Esophagus squamous epithelium (tissue), 5 donors: ENCODE measurements at regions not wholly inside any gene's neighbourhood (a gene's known extent, or its start where the extent isn't known, plus 50 kb on each side); places are given as distances from the start of the nearest gene placed in this dataset.

Source experiments
- DNase-seq: peaks from one replicate; lab custom pipeline; 2025; lab: John Stamatoyannopoulos, UW
- H3K27ac ChIP-seq, 4 donors: fragments of 200-600 bp; sonication (generic); one replicate each; pipeline ENCODE4 v1.5.1; 2016 to 2019; ENCODE audit warnings: mild to moderate bottlenecking in 1 of 4
- H3K27me3 ChIP-seq, 4 donors: fragments of 200-600 bp; sonication (generic); 1 replicate in 3 of 4; 2 replicates in 1 of 4; pipeline versions ENCODE4 v1.5.1 to v1.6.0; 2017 to 2021; ENCODE audit warnings: antibody characterized with exemption in 1 of 4
- H3K36me3 ChIP-seq, 3 donors: fragments of 200-600 bp; sonication (generic); one replicate each; pipeline ENCODE4 v1.5.1; 2016 to 2019
- H3K4me1 ChIP-seq, 3 donors: fragments of 200-600 bp; sonication (generic); one replicate each; pipeline ENCODE4 v1.5.1; 2017 to 2019
- H3K4me3 ChIP-seq, 4 donors: fragments of 200-600 bp; sonication (generic); 1 replicate in 3 of 4; 2 replicates in 1 of 4; pipeline ENCODE4 v1.5.1; 2016 to 2019; ENCODE audit warnings: mild to moderate bottlenecking in 2 of 4, moderate library complexity in 1 of 4
- H3K9me3 ChIP-seq, 3 donors: fragments of 200-600 bp; sonication (generic); one replicate each; pipeline ENCODE4 v1.5.1; 2016 to 2019
- POLR2A ChIP-seq, 4 donors: fragments of 450-650 bp; IDR thresholded peaks; one replicate each; pipeline ENCODE4 v1.6.1; 2017; ENCODE audit warnings: antibody characterized with exemption in 4 of 4, mild to moderate bottlenecking in 4 of 4, moderate library complexity in 3 of 4
- WGBS, 2 donors: methylation state at CpG; one replicate each; pipeline ENCODE4 v1.1.5; 2018; 5-methylcytosine and 5-hydroxymethylcytosine counted together
- intact Hi-C: fragments of 100-400 bp; cut with DNase I; formaldehyde crosslinking; loops from one replicate; pipeline ENCODE4 v1.15.0; 2022
- TF ChIP-seq, protein P1 (sequence below), 6 experiments: fragments of 450-650 bp in 4 of 6; fragments of 200-600 bp in 2 of 6; sonication (generic) in 2 of 6; IDR thresholded peaks; one replicate each; pipeline ENCODE4 v1.5.1; 2016 to 2019; ENCODE audit warnings: antibody characterized with exemption in 6 of 6, mild to moderate bottlenecking in 4 of 6, moderate library complexity in 4 of 6
- donor health status: DM: yes; HTN: yes; CAD: no.

DNA sequence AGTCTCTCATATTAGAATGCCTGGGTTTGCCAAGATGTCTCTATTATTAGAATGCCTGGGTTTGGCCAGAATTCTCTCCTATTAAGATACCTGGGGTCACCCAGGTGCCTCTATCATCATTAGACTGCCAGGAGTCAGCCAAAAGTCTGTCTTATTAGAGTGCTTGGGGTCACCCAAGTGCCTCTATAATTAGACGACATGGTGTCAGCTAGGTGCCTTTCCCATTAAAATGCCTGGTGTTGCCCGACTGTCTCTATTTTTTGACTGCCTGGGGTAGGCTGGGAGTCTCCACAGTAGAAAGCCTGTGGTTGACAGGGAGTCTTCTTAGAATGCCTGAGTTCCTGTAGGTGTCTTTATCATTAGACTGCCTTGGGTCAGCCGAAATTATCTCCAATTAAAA, 1536.6 kb downstream of the UQCRFS1 start:
- Histone ChIP-seq H3K27ac (no peak overlapping the region), H3K4me3 (no peak overlapping the region), H3K36me3 (no peaks in the 10 kb centered on the region), H3K9me3 (peaks cover 0 to 82% (median 8%) of the 10 kb centered on the region in 3 donors), H3K4me1 (no peaks in the 10 kb centered on the region), H3K27me3 (no peaks in the 10 kb centered on the region)
- no peak for DNase-seq
- intact Hi-C loops, result no loop called here
- WGBS, 2 donors, result 64 to 65% methylated on average over 2 to 3 of the region's 3 CpGs
- TF ChIP-seq, protein P1, sequence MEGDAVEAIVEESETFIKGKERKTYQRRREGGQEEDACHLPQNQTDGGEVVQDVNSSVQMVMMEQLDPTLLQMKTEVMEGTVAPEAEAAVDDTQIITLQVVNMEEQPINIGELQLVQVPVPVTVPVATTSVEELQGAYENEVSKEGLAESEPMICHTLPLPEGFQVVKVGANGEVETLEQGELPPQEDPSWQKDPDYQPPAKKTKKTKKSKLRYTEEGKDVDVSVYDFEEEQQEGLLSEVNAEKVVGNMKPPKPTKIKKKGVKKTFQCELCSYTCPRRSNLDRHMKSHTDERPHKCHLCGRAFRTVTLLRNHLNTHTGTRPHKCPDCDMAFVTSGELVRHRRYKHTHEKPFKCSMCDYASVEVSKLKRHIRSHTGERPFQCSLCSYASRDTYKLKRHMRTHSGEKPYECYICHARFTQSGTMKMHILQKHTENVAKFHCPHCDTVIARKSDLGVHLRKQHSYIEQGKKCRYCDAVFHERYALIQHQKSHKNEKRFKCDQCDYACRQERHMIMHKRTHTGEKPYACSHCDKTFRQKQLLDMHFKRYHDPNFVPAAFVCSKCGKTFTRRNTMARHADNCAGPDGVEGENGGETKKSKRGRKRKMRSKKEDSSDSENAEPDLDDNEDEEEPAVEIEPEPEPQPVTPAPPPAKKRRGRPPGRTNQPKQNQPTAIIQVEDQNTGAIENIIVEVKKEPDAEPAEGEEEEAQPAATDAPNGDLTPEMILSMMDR (IDR thresholded peaks at IDR 0.05), result no peak
- TF ChIP-seq POLR2A (IDR thresholded peaks at IDR 0.05), result no peak

DNA sequence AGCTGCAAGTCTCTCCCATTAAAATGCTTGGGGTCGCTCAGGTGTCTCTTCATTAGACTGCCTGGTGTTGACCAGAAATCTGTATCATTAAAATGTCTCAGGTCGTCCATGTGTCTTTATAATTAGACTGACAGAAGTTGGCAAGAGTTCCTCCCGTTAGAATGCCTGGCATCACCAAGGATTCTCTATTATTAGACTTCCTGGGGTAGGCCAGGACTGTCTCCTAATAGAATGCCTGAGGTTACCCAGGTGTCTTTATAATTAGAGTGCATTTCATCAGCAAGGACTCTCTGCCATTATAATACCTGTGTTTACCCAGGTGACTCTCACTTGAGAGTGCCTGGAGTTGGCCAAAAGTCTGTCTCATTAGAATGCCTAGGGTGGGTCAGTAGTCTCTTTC, 1537.2 kb downstream of the UQCRFS1 start:
- Histone ChIP-seq H3K27ac (no peak overlapping the region), H3K4me3 (no peak overlapping the region), H3K27me3 (no peaks in the 10 kb centered on the region), H3K36me3 (no peaks in the 10 kb centered on the region), H3K9me3 (peaks cover 0 to 85% (median 8%) of the 10 kb centered on the region in 3 donors), H3K4me1 (no peaks in the 10 kb centered on the region)
- TF ChIP-seq, protein P1 (IDR thresholded peaks at IDR 0.05), result no peak
- TF ChIP-seq POLR2A (IDR thresholded peaks at IDR 0.05), result no peak
- intact Hi-C loops, result no loop called here
- 38 to 42% methylated on average over 3 of the region's 3 CpGs for WGBS, 2 donors
- no peak for DNase-seq

DNA sequence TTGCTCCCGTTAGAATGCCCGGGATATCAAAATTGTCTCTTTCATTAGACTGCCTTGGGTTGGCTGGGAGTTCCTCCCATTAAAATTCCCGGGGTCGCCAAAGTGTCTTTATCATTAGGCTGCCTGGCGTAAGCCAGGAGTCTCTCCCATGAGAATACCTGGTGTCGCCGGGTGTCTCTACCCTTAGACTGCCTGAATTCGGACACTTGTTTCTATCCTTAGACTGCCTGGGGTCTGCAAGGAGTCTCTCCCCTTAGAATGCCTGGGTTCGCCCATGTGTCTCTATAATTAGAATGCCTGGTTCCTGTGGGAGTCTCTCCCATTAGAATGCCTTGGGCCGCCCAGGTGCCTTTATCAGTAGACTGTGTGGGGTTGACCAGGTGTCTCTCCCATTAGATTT, 1538.2 kb downstream of the UQCRFS1 start:
- TF ChIP-seq POLR2A (IDR thresholded peaks at IDR 0.05), result no peak
- TF ChIP-seq, protein P1 (IDR thresholded peaks at IDR 0.05), result no peak
- Histone ChIP-seq H3K27ac (no peak overlapping the region), H3K4me1 (no peaks in the 10 kb centered on the region), H3K27me3 (no peaks in the 10 kb centered on the region), H3K36me3 (no peaks in the 10 kb centered on the region), H3K4me3 (no peak overlapping the region), H3K9me3 (peaks cover 0 to 93% (median 8%) of the 10 kb centered on the region in 3 donors)
- 82 to 88% methylated on average over 8 to 10 of the region's 10 CpGs for WGBS, 2 donors
- no peak for DNase-seq
- intact Hi-C loops, result no loop called here

DNA sequence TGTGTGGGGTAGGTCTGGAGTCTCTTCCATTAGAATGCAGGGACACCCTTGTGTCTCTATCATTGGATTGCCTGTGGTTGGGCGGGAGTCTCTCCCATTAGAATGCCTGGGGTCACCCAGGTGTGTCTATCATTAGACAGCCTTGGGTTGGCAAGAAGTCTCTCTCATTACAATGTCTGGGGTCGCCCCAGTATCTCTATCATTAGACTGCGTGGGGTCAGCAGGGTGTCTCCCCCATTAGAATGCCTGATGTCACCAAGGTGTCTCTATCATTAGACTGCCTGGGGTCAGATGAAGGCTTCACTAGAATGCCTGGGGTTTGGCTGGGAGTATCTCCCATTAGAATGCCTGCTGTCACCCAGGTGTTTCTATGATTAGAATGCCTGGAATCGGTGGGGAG, 1539.0 kb downstream of the UQCRFS1 start:
- H3K27me3 ChIP-seq, result no peaks in the 10 kb centered on the region
- TF ChIP-seq, protein P1 (IDR thresholded peaks at IDR 0.05), result no peak
- no peak for TF ChIP-seq POLR2A (IDR thresholded peaks at IDR 0.05)
- intact Hi-C loops, result no loop called here
- H3K27ac ChIP-seq, result no peak overlapping the region
- WGBS, 2 donors, result 29 to 50% methylated on average over 2 to 3 of the region's 4 CpGs
- no peaks in the 10 kb centered on the region for H3K4me1 ChIP-seq
- no peak for DNase-seq
- H3K4me3 ChIP-seq, result no peak overlapping the region
- H3K36me3 ChIP-seq, result no peaks in the 10 kb centered on the region
- H3K9me3 ChIP-seq, result peaks cover 0 to 86% (median 8%) of the 10 kb centered on the region in 3 donors

DNA sequence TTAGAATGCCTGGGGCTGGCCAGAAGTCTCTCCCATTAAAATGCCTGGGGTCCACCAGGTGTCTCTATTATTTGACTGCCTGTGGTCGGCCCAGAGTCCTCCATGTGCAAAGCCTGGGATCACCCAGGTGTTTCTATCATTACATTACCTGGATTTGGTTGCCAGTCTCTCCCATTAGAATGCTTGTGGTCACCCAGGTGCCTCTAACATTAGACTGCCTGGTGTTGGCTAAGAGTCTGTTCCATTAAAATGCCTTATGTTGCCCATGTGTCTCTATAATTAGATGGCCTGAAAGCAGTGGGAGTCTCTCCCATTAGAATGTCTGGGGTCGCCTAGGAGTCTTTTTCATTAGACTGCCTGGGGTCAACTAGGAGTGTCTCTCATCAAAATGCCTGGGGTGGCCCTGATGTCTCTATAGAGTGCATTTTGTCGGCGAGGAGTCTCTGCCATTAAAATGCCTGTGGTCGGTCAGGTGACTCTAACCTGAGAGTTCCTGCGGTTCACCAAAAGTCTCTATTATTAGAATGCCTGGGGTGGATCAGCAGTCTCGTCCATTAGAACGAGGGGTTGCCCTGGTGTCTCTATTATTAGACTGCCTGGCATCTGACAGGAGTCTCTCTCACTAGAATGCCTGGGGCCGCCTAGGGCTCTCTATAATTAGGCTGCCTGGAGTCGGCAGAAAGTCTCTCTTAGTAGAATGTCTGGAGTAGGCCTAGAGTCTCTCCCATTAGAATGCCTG, 1540.5 kb downstream of the UQCRFS1 start:
- no peaks in the 10 kb centered on the region for H3K27me3 ChIP-seq
- WGBS, 2 donors, result 64 to 71% methylated on average over 4 to 9 of the region's 10 CpGs
- no peak for DNase-seq
- H3K27ac ChIP-seq, result no peak overlapping the region
- no peak for TF ChIP-seq POLR2A (IDR thresholded peaks at IDR 0.05)
- TF ChIP-seq, protein P1 (IDR thresholded peaks at IDR 0.05), result no peak
- no peaks in the 10 kb centered on the region for H3K4me1 ChIP-seq
- no peaks in the 10 kb centered on the region for H3K36me3 ChIP-seq
- H3K4me3 ChIP-seq, result no peak overlapping the region
- H3K9me3 ChIP-seq, result peaks cover 0 to 72% (median 8%) of the 10 kb centered on the region in 3 donors
- intact Hi-C loops, result no loop called here
